HepG2 (cell line): ENCODE measurements at regions not wholly inside any gene's neighbourhood (a gene's known extent, or its start where the extent isn't known, plus 50 kb on each side); places are given as distances from the start of the nearest gene placed in this dataset.

ENCODE experiments used
- ATAC-seq: fragments of 200-7000 bp; cut with Tn5 transposase; 3 replicates; pipeline ENCODE4 v1.9.1; 2020; ENCODE audit warnings: mild to moderate bottlenecking, moderate library complexity
- BruUV-seq: library from RNA; stranded (reverse); fragments of 400-500 nt; replicated peaks from 2 replicates; lab custom pipeline; 2021; lab: Mats Ljungman, UMichigan
- CTCF ChIA-PET: fragments of 300-600 bp; formaldehyde crosslinking; extraction: SDS; loops from one replicate; lab custom pipeline; 2021; ENCODE audit warnings: low total read pairs, inconsistent platforms, low intra/inter-chr PET ratio; lab: Yijun Ruan, JAX
- POLR2A ChIA-PET: fragments of 350-600 bp; sonication (Branson Sonifier 250); formaldehyde crosslinking; loops from one replicate; lab custom pipeline; 2020; ENCODE audit warnings: antibody characterized with exemption, inconsistent platforms; lab: Yijun Ruan, JAX
- DNase-seq: peaks from one replicate; pipeline ENCODE4 v3.0.0-alpha.2; 2015; ENCODE audit warnings: low spot score
- FAIRE-seq: peaks from 3 replicates; lab custom pipeline; 2011; peaks lifted over from hg19 to GRCh38; lab: Jason Lieb, UNC
- H2AFZ ChIP-seq: one replicate; pipeline ENCODE4 v1.6.1; 2011; ENCODE audit warnings: low read length, inconsistent platforms
- H3K27ac ChIP-seq: fragments of 300-600 bp; 3 replicates; pipeline ENCODE4 v1.8.0; 2011; ENCODE audit warnings: mixed run types, mild to moderate bottlenecking, mixed read lengths, low read length, inconsistent platforms; ENCODE audit not compliant: insufficient read depth; ENCODE audit errors: extremely low read length
- H3K27me3 ChIP-seq, 2 experiments: fragments of 200-600 bp in 1 of 2; 2 replicates in 1 of 2; 3 replicates in 1 of 2; pipeline versions ENCODE4 v1.6.0 to v1.8.0; 2011; ENCODE audit warnings: low read length in 2 of 2, mild to moderate bottlenecking in 2 of 2, moderate library complexity in 2 of 2, inconsistent platforms in 1 of 2; ENCODE audit not compliant: insufficient read depth in 2 of 2, control insufficient read depth in 1 of 2
- H3K36me3 ChIP-seq, 2 experiments: fragments of 200-600 bp in 1 of 2; replicated peaks in 1 of 2; 2 replicates in 1 of 2; 3 replicates in 1 of 2; pipeline versions ENCODE4 v1.5.1 to v1.8.0; 2011; ENCODE audit warnings: low read length in 2 of 2, inconsistent platforms in 1 of 2; ENCODE audit not compliant: insufficient read depth in 2 of 2, control insufficient read depth in 1 of 2
- H3K4me1 ChIP-seq: 2 replicates; pipeline ENCODE4 v1.5.1; 2012; ENCODE audit warnings: low read length, inconsistent platforms; ENCODE audit not compliant: insufficient read depth
- H3K4me2 ChIP-seq: 2 replicates; pipeline ENCODE4 v1.6.0; 2011; ENCODE audit warnings: low read depth, low read length, inconsistent platforms
- H3K4me3 ChIP-seq, 3 experiments: fragments of 200-600 bp in 1 of 3; sonication (generic), shearing (Covaris generic) in 1 of 3; replicated peaks in 1 of 3; 2 replicates each; pipeline ENCODE4 v1.5.1; 2011 to 2016; ENCODE audit warnings: low read length in 3 of 3, inconsistent platforms in 2 of 3, low read depth in 2 of 3, mild to moderate bottlenecking in 2 of 3, control low read depth in 1 of 3, mixed read lengths in 1 of 3; ENCODE audit not compliant: insufficient read depth in 1 of 3
- H3K79me2 ChIP-seq: one replicate; pipeline ENCODE4 v1.6.1; 2011; ENCODE audit warnings: low read length, inconsistent platforms; ENCODE audit not compliant: insufficient read depth
- H3K9ac ChIP-seq: 2 replicates; pipeline ENCODE4 v1.6.0; 2011; ENCODE audit warnings: mild to moderate bottlenecking, low read depth, low read length, inconsistent platforms; ENCODE audit not compliant: insufficient read depth
- H3K9me3 ChIP-seq: 2 replicates; pipeline ENCODE4 v1.5.1; 2012; ENCODE audit warnings: mild to moderate bottlenecking, low read length
- H4K20me1 ChIP-seq: 2 replicates; pipeline ENCODE4 v1.6.0; 2011; ENCODE audit warnings: inconsistent platforms, mild to moderate bottlenecking, low read length, moderate library complexity; ENCODE audit not compliant: insufficient read depth
- ATF7 ChIP-seq, 2 experiments: fragments of 450-650 bp in 1 of 2; sonication (generic) in 1 of 2; formaldehyde crosslinking in 1 of 2; IDR thresholded peaks; 2 replicates each; pipeline versions ENCODE4 v1.4.0 to v1.6.1; 2016 to 2020; ENCODE audit warnings: antibody characterized with exemption in 1 of 2, mild to moderate bottlenecking in 1 of 2, missing genetic modification reagents in 1 of 2
- CREB1 ChIP-seq, 2 experiments: fragments of 450-650 bp in 1 of 2; IDR thresholded peaks; 2 replicates each; pipeline ENCODE4 v1.6.1; 2016 to 2017; ENCODE audit warnings: control low read depth in 1 of 2, mild to moderate bottlenecking in 1 of 2, missing compliant biosample characterization in 1 of 2, missing genetic modification characterization in 1 of 2
- SP1 ChIP-seq, 2 experiments: fragments of 450-650 bp in 1 of 2; sonication (generic) in 1 of 2; formaldehyde crosslinking in 1 of 2; IDR thresholded peaks; 2 replicates each; pipeline versions ENCODE4 v1.4.0 to v1.6.1; 2016 to 2020; ENCODE audit warnings: missing genetic modification reagents in 1 of 2
- ZNF292 ChIP-seq: sonication (generic); formaldehyde crosslinking; IDR thresholded peaks from 2 replicates; pipeline ENCODE4 v1.8.1; 2022; ENCODE audit warnings: mild to moderate bottlenecking, low read depth, missing genetic modification reagents, borderline replicate concordance
- ZNF432 ChIP-seq: sonication (generic); formaldehyde crosslinking; IDR thresholded peaks from 2 replicates; pipeline ENCODE4 v1.5.0; 2020; ENCODE audit warnings: missing genetic modification reagents, mild to moderate bottlenecking, borderline replicate concordance
- WGBS: methylation state at CpG from one replicate; pipeline ENCODE4 v1.1.6; 2017; ENCODE audit warnings: low lambda C conversion rate; 5-methylcytosine and 5-hydroxymethylcytosine counted together
- in situ Hi-C: cut with HindIII; loops from 2 replicates; pipeline ENCODE4 v1.10.0; 2017; ENCODE audit warnings: low pct_unique_long_range_greater_than_20kb; ENCODE audit not compliant: extremely low pct_ligation_motif_present
- intact Hi-C: fragments of 100-400 bp; cut with micrococcal nuclease; formaldehyde crosslinking; loops from one replicate; pipeline ENCODE4 v1.10.0; 2022; ENCODE audit not compliant: unreplicated experiment
- TF ChIP-seq, protein P1 (sequence below): sonication (generic); formaldehyde crosslinking; IDR thresholded peaks from 2 replicates; pipeline ENCODE4 v1.5.1; 2020; ENCODE audit warnings: mild to moderate bottlenecking, missing genetic modification reagents, moderate library complexity

DNA sequence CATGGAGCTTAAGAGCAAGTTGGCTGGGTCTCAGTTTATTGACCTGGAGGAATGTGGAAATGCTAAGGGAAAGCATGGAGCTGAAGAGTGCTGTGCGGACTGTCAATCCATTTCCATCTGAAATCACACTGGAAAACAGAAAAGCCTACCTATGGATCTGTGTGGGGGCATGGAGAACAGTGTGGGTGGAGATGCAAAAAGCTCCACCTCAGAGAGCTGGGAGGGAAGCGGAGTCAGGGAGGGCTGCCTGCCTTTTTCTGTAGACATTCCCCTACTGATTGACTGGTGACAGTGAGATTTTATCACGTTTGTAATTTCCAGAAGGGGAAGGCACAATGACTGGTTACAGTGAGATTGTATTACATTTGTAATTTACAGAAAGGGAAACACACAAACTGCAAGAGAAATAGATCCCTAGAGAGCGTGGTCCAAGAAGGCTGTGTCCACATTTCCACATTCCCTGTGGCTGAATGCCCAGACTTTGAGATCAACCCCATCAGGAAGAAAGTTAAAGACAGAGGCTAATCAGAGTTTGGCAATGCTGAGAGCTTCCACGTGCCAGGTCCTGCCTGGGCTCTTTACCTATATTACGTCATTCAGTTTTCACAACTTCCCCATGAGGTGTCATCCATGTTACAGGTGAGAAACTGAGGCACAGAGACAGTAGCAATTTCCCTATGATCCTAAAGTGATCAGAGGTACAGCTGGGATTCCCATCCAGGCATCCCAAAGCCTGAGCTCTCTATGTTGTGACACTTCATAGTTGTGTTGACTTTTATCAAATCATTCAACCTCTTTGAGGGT, 67.7 kb upstream of the NSMCE3 start:
- CTCF ChIA-PET = no interaction called here
- ATAC-seq (no peak), DNase-seq (no peak), FAIRE-seq (no peak)
- Histone ChIP-seq H3K4me1 (no peaks in the 10 kb centered on the region), H3K27me3 (peaks cover 0 to 10% of the 10 kb centered on the region in 2 experiments; a peak in 2 of 5 replicates), H3K9me3 (no peaks in the 10 kb centered on the region), H3K4me2 (no peak overlapping the region), H2AFZ (no peak overlapping the region), H3K36me3 (no peaks in the 10 kb centered on the region), H3K9ac (no peak overlapping the region), H3K27ac (no peak overlapping the region), H3K79me2 (no peaks in the 10 kb centered on the region), H3K4me3 (no peak overlapping the region), H4K20me1 (no peaks in the 10 kb centered on the region)
- POLR2A ChIA-PET = no interaction called here
- intact Hi-C loops = no loop called here
- 10% methylated on average over 6 of the region's 6 CpGs for WGBS
- TF ChIP-seq, protein P1, sequence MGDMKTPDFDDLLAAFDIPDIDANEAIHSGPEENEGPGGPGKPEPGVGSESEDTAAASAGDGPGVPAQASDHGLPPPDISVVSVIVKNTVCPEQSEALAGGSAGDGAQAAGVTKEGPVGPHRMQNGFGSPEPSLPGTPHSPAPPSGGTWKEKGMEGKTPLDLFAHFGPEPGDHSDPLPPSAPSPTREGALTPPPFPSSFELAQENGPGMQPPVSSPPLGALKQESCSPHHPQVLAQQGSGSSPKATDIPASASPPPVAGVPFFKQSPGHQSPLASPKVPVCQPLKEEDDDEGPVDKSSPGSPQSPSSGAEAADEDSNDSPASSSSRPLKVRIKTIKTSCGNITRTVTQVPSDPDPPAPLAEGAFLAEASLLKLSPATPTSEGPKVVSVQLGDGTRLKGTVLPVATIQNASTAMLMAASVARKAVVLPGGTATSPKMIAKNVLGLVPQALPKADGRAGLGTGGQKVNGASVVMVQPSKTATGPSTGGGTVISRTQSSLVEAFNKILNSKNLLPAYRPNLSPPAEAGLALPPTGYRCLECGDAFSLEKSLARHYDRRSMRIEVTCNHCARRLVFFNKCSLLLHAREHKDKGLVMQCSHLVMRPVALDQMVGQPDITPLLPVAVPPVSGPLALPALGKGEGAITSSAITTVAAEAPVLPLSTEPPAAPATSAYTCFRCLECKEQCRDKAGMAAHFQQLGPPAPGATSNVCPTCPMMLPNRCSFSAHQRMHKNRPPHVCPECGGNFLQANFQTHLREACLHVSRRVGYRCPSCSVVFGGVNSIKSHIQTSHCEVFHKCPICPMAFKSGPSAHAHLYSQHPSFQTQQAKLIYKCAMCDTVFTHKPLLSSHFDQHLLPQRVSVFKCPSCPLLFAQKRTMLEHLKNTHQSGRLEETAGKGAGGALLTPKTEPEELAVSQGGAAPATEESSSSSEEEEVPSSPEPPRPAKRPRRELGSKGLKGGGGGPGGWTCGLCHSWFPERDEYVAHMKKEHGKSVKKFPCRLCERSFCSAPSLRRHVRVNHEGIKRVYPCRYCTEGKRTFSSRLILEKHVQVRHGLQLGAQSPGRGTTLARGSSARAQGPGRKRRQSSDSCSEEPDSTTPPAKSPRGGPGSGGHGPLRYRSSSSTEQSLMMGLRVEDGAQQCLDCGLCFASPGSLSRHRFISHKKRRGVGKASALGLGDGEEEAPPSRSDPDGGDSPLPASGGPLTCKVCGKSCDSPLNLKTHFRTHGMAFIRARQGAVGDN (CRISPR knock-in tag) = no peak
- TF ChIP-seq ZNF292 (CRISPR knock-in tag) = no peak
- TF ChIP-seq ATF7 (IDR thresholded peaks at IDR 0.05) = peak; percentile 81
- no peak for TF ChIP-seq ATF7 (CRISPR knock-in tag; IDR thresholded peaks at IDR 0.05)
- TF ChIP-seq ZNF432 (CRISPR knock-in tag) = no peak
- no peak for TF ChIP-seq SP1 (IDR thresholded peaks at IDR 0.05)
- TF ChIP-seq SP1 (CRISPR knock-in tag; IDR thresholded peaks at IDR 0.05) = no peak
- peak; percentile 77 for TF ChIP-seq CREB1 (IDR thresholded peaks at IDR 0.05)
- no peak for TF ChIP-seq CREB1 (CRISPR knock-in tag; IDR thresholded peaks at IDR 0.05)
- no TSS peak for BruUV-seq
- in situ Hi-C loops = no loop called here
